Ovary (tissue), 3 donors: ENCODE measurements at regions not wholly inside any gene's neighbourhood (a gene's known extent, or its start where the extent isn't known, plus 50 kb on each side); places are given as distances from the start of the nearest gene placed in this dataset.

ENCODE experiments used
- CTCF ChIP-seq, 3 donors: fragments of 450-650 bp in 2 of 3; fragments of 200-600 bp in 1 of 3; IDR thresholded peaks; one replicate each; pipeline versions ENCODE4 v1.5.1 to v1.8.0; 2016 to 2022; ENCODE audit warnings: antibody characterized with exemption in 3 of 3, mild to moderate bottlenecking in 1 of 3
- EP300 ChIP-seq: sonication (generic); formaldehyde crosslinking; IDR thresholded peaks from one replicate; pipeline ENCODE4 v1.6.1; 2017; ENCODE audit warnings: antibody characterized with exemption
- donor health status: DM: no; HTN: no; CAD: no.

GRCh38 chr5:143918961-143919360 is 107.0 kb downstream of the HMHB1 start:
- TF ChIP-seq EP300, result no peak
- TF ChIP-seq CTCF (IDR thresholded peaks at IDR 0.05), result no peak
